ENCODE measurements at regions not wholly inside any gene's neighbourhood (a gene's known extent, or its start where the extent isn't known, plus 50 kb on each side); places are given as distances from the start of the nearest gene placed in this dataset.

DNA sequence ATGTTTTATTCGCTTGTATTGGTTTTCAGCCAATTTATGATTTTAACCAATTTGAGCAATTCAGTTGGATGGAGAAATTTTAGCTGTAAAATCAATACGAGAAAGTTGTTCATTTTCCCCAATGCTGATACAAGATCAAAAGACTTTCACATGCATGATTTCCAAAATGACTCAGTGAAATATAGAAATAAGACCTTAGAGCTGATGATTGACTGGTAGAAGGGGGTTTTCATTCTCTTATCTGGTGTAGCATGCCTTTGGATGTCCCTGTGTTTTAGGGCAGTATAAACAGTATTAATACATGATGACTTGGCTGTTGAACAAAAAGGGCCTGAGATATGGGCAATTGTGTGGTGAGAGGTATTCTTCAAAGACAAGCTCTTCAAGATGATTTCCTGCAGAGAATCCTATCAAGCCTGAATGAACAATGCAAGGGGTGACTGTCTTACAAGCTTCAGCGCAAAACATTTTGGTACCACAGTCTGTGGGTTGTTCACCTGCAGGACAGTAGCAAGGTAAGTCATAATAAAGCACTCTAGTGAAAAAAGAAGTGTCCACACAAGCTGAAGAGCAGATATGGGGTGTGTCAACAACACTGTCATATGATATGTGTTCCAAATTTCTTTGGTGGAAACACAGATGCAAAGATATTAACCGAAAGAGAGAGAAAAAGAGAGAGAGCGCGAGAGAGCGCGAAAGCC is 156.2 kb downstream of the TNFSF18 start:
- no peak for TF ChIP-seq POLR2A (IDR thresholded peaks at IDR 0.05)
- TF ChIP-seq, protein P1, sequence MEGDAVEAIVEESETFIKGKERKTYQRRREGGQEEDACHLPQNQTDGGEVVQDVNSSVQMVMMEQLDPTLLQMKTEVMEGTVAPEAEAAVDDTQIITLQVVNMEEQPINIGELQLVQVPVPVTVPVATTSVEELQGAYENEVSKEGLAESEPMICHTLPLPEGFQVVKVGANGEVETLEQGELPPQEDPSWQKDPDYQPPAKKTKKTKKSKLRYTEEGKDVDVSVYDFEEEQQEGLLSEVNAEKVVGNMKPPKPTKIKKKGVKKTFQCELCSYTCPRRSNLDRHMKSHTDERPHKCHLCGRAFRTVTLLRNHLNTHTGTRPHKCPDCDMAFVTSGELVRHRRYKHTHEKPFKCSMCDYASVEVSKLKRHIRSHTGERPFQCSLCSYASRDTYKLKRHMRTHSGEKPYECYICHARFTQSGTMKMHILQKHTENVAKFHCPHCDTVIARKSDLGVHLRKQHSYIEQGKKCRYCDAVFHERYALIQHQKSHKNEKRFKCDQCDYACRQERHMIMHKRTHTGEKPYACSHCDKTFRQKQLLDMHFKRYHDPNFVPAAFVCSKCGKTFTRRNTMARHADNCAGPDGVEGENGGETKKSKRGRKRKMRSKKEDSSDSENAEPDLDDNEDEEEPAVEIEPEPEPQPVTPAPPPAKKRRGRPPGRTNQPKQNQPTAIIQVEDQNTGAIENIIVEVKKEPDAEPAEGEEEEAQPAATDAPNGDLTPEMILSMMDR (IDR thresholded peaks at IDR 0.05) = no peak

Measured in adrenal gland (tissue), 5 donors.